Type B pancreatic cell (in vitro differentiated cells): ENCODE measurements at regions not wholly inside any gene's neighbourhood (a gene's known extent, or its start where the extent isn't known, plus 50 kb on each side); places are given as distances from the start of the nearest gene placed in this dataset.
A peak's percentile ranks its signal among the peaks of the same experiment; 100 is the strongest.

Experiments
- DNase-seq: peaks from one replicate; pipeline ENCODE4 v3.0.0; 2021; ENCODE audit warnings: mixed read lengths; ENCODE audit not compliant: unreplicated experiment; ENCODE audit errors: extremely low spot score
- H3K27ac Mint-ChIP-seq: 2 replicates; pipeline ENCODE4 v1.8.0; 2021; ENCODE audit warnings: mild to moderate bottlenecking, mixed read lengths
- H3K27me3 Mint-ChIP-seq: 2 replicates; pipeline ENCODE4 v1.8.0; 2021; ENCODE audit warnings: mixed read lengths
- H3K36me3 Mint-ChIP-seq: 2 replicates; pipeline ENCODE4 v1.8.0; 2021; ENCODE audit warnings: mixed read lengths
- H3K4me1 Mint-ChIP-seq: one replicate; pipeline ENCODE4 v1.8.0; 2021; ENCODE audit warnings: mixed read lengths; ENCODE audit not compliant: unreplicated experiment
- H3K4me3 Mint-ChIP-seq: 2 replicates; pipeline ENCODE4 v1.8.0; 2021; ENCODE audit warnings: mild to moderate bottlenecking, mixed read lengths
- H3K9me3 Mint-ChIP-seq: 2 replicates; pipeline ENCODE4 v1.8.0; 2021; ENCODE audit warnings: mixed read lengths
- CTCF ChIP-seq: fragments of 200-600 bp; sonication (generic); conservative IDR thresholded peaks from 2 replicates; pipeline ENCODE4 v1.5.0; 2021; ENCODE audit warnings: antibody characterized with exemption, mild to moderate bottlenecking

DNA sequence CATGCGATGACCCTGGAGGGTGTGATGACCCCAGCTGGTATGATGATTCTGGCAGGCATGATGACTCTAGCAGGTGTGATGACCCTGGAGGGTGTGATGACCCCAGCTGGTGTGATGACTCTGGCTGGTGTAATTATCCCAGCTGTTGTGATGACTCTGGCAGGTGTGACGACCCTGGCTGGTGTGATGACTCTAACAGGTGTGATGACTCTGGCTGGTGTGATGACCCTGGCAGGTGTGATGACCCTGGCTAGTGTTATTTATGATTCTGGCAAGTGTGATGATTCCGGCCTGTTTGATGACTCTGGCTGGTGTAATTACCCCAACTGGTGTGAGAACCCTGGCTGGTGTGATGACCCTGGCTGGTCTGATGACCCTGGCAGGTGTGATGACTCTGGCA lies 427.2 kb downstream of the QKI start:
- H3K4me3 Mint-ChIP-seq: no peak overlapping the region
- no peak for TF ChIP-seq CTCF
- H3K27me3 Mint-ChIP-seq: peaks cover 12% of the 10 kb centered on the region
- no peaks in the 10 kb centered on the region for H3K36me3 Mint-ChIP-seq
- no peak for DNase-seq
- H3K9me3 Mint-ChIP-seq: peaks cover 4% of the 10 kb centered on the region
- H3K27ac Mint-ChIP-seq: no peak overlapping the region
- peaks cover 16% of the 10 kb centered on the region for H3K4me1 Mint-ChIP-seq

DNA sequence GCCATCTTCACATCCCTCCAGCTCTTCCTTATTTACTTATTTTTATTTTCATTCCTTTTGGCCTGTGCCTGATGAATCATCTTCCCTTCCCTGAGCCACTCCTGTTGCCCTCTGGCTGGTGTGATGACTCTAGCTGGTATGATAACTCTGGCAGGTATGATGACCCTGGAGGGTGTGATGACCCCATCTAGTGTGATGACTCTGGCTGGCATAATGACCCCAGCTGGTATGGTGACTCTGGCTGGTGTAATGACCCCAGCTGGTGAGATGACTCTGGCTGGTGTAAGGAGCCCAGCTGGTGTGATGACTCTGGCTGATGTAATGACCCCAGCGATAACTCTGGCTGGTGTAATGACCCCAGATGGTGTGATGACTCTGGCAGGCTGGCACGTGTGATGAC lies 426.8 kb downstream of the QKI start:
- no peaks in the 10 kb centered on the region for H3K36me3 Mint-ChIP-seq
- peaks cover 4% of the 10 kb centered on the region for H3K9me3 Mint-ChIP-seq
- no peak overlapping the region for H3K27ac Mint-ChIP-seq
- H3K4me1 Mint-ChIP-seq: peaks cover 19% of the 10 kb centered on the region
- DNase-seq: no peak
- no peak for TF ChIP-seq CTCF
- peaks cover 12% of the 10 kb centered on the region for H3K27me3 Mint-ChIP-seq
- H3K4me3 Mint-ChIP-seq: no peak overlapping the region

GRCh38 chr6:163840880-163841279 lies 426.4 kb downstream of the QKI start:
- Mint-ChIP-seq H3K4me1 (peaks cover 19% of the 10 kb centered on the region), H3K4me3 (no peak overlapping the region), H3K36me3 (no peaks in the 10 kb centered on the region), H3K27ac (no peak overlapping the region), H3K27me3 (peaks cover 12% of the 10 kb centered on the region), H3K9me3 (peaks cover 4% of the 10 kb centered on the region)
- no peak for DNase-seq
- no peak for TF ChIP-seq CTCF

DNA sequence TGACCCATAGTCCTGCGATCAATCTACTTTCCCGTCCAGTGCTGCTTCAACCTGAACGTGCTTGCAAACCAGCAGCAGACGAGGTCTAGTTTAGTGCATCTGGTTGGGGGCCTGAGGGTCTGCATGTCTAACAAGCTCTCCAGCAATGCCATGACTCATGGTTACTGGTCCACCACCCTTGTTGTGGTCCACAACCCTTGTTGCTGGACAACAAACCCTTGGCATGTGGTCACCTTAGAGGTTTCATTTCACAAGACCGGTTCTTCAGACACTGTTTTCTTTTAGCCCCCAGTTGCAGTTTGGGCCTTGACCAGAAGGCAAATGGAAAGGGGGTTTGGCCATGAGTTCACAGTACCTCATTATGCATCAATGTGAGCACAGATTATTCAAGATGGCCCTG lies 424.8 kb downstream of the QKI start:
- no peak for DNase-seq
- Mint-ChIP-seq H3K36me3 (no peaks in the 10 kb centered on the region), H3K4me1 (peaks cover 19% of the 10 kb centered on the region), H3K4me3 (no peak overlapping the region), H3K9me3 (peaks cover 4% of the 10 kb centered on the region), H3K27ac (no peak overlapping the region), H3K27me3 (peaks cover 17% of the 10 kb centered on the region)
- no peak for TF ChIP-seq CTCF

GRCh38 chr6:163837691-163838431 lies 423.3 kb downstream of the QKI start:
- H3K4me3 Mint-ChIP-seq: peak overlapping the region; percentile 72
- H3K27ac Mint-ChIP-seq: peak overlapping the region; percentile 29
- no peaks in the 10 kb centered on the region for H3K36me3 Mint-ChIP-seq
- H3K9me3 Mint-ChIP-seq: peaks cover 4% of the 10 kb centered on the region
- H3K27me3 Mint-ChIP-seq: peaks cover 12% of the 10 kb centered on the region
- H3K4me1 Mint-ChIP-seq: peaks cover 19% of the 10 kb centered on the region
- no peak for DNase-seq
- TF ChIP-seq CTCF: no peak
